MM.1S (cell line): ENCODE measurements at regions not wholly inside any gene's neighbourhood (a gene's known extent, or its start where the extent isn't known, plus 50 kb on each side); places are given as distances from the start of the nearest gene placed in this dataset.

Experiments used
- CTCF ChIP-seq: fragments of 300-600 bp; sonication (generic); IDR thresholded peaks from 2 replicates; pipeline ENCODE4 v1.5.1; 2016; ENCODE audit warnings: antibody characterized with exemption, low read length, mixed read lengths
- EZH2 ChIP-seq: fragments of 300-600 bp; sonication (generic); optimal IDR thresholded peaks from 2 replicates; pipeline ENCODE3; 2017; ENCODE audit warnings: low read depth, mild to moderate bottlenecking, antibody characterized with exemption, low read length, mixed read lengths
- EZH2phosphoT487 ChIP-seq: fragments of 300-600 bp; sonication (generic); IDR thresholded peaks from 2 replicates; pipeline ENCODE4 v1.6.1; 2018; ENCODE audit warnings: antibody characterized with exemption, low read length

GRCh38 chr9:126114850-126115460 lies 211.7 kb upstream of the MVB12B start:
- TF ChIP-seq CTCF (no peak), EZH2 (no peak), EZH2phosphoT487 (no peak)
